Fibroblast of villous mesenchyme (primary cell): ENCODE measurements at regions not wholly inside any gene's neighbourhood (a gene's known extent, or its start where the extent isn't known, plus 50 kb on each side); places are given as distances from the start of the nearest gene placed in this dataset.

Experiments used
- DNase-seq: peaks from one replicate; pipeline ENCODE4 v3.0.0-alpha.2; 2010; ENCODE audit warnings: low read depth
- H3K4me3 ChIP-seq: 2 replicates; pipeline ENCODE4 v1.5.1; 2011; ENCODE audit warnings: low read depth, mild to moderate bottlenecking, low read length
- CTCF ChIP-seq: IDR thresholded peaks from 2 replicates; pipeline ENCODE4 v1.5.1; 2012; ENCODE audit warnings: low read depth, mild to moderate bottlenecking, low read length; ENCODE audit not compliant: insufficient read depth

- TF ChIP-seq CTCF = no peak
- H3K4me3 ChIP-seq = no peak overlapping the region
- DNase-seq = no peak
These were observed 615.5 kb downstream of the NPHP4 start for GRCh38 chr1:5376538-5377247.

- no peak for TF ChIP-seq CTCF
- H3K4me3 ChIP-seq = no peak overlapping the region
- no peak for DNase-seq
These were observed 616.7 kb downstream of the NPHP4 start for GRCh38 chr1:5375481-5375880.

GRCh38 chr1:5374192-5374591, 618.0 kb downstream of the NPHP4 start:
- H3K4me3 ChIP-seq = no peak overlapping the region
- DNase-seq = no peak
- TF ChIP-seq CTCF = no peak

GRCh38 chr1:5373281-5373680, 618.9 kb downstream of the NPHP4 start:
- TF ChIP-seq CTCF = no peak
- DNase-seq = no peak
- no peak overlapping the region for H3K4me3 ChIP-seq

- TF ChIP-seq CTCF = no peak
- H3K4me3 ChIP-seq = no peak overlapping the region
- DNase-seq = no peak
These were observed 621.0 kb downstream of the NPHP4 start for GRCh38 chr1:5371270-5371669.

- no peak overlapping the region for H3K4me3 ChIP-seq
- TF ChIP-seq CTCF = no peak
- DNase-seq = no peak
These were observed 621.9 kb downstream of the NPHP4 start for GRCh38 chr1:5370311-5370710.

GRCh38 chr1:5369223-5369622, 623.0 kb downstream of the NPHP4 start:
- DNase-seq = no peak
- H3K4me3 ChIP-seq = no peak overlapping the region
- no peak for TF ChIP-seq CTCF
